Naive B cell (primary cell): ENCODE measurements at regions not wholly inside any gene's neighbourhood (a gene's known extent, or its start where the extent isn't known, plus 50 kb on each side); places are given as distances from the start of the nearest gene placed in this dataset.
A peak's percentile ranks its signal among the peaks of the same experiment; 100 is the strongest.

Experiments used
- ATAC-seq, 2 donors: fragments of 150-1000 bp; cut with Tn5 transposase; 2 replicates each; pipeline ENCODE4 v1.10.0; 2021; ENCODE audit warnings: low read depth in 2 of 2, mild to moderate bottlenecking in 2 of 2, moderate library complexity in 2 of 2
- DNase-seq: peaks from one replicate; pipeline ENCODE4 v3.0.0; 2022
- H3K27ac Mint-ChIP-seq, 6 donors: one replicate each; pipeline ENCODE4 v1.8.0; 2020 to 2022; ENCODE audit warnings: mild to moderate bottlenecking in 6 of 6, mixed read lengths in 6 of 6, moderate library complexity in 5 of 6, inconsistent platforms in 2 of 6
- H3K27me3 Mint-ChIP-seq, 3 donors: one replicate each; pipeline ENCODE4 v1.8.0; 2021 to 2022; ENCODE audit warnings: mixed read lengths in 3 of 3, mild to moderate bottlenecking in 1 of 3
- H3K36me3 Mint-ChIP-seq, 2 donors: one replicate each; pipeline ENCODE4 v1.8.0; 2020 to 2022; ENCODE audit warnings: mixed read lengths in 2 of 2, inconsistent platforms in 1 of 2, mild to moderate bottlenecking in 1 of 2
- H3K4me1 Mint-ChIP-seq, 3 donors: one replicate each; pipeline ENCODE4 v1.8.0; 2020 to 2022; ENCODE audit warnings: mixed read lengths in 3 of 3, inconsistent platforms in 1 of 3, mild to moderate bottlenecking in 1 of 3, moderate library complexity in 1 of 3
- H3K4me3 Mint-ChIP-seq, 8 donors: one replicate each; pipeline ENCODE4 v1.8.0; 2020 to 2022; ENCODE audit warnings: mild to moderate bottlenecking in 8 of 8, mixed read lengths in 8 of 8, moderate library complexity in 8 of 8, inconsistent platforms in 2 of 8
- H3K9me3 Mint-ChIP-seq, 7 donors: one replicate each; pipeline ENCODE4 v1.8.0; 2020 to 2022; ENCODE audit warnings: mixed read lengths in 7 of 7, mild to moderate bottlenecking in 5 of 7, inconsistent platforms in 2 of 7, moderate library complexity in 1 of 7

DNA sequence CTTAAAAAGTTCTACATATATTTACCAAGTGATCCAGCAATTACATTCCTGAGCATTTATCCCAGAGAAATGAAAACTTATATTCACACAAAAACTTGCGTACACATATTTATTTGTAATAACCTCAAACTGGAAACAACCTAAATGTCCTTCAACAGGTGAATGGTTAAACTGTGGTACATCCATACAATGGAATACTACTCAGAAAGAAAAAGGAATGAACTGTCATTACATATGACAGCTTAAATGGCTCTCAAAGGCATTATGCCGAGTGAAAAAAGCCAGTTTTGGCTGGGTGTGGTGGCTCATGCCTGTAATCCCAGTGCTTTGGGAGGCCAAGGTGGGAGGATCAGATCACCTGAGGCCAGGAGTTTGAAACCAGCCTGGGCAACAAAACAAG, 79.1 kb upstream of the DYNC1I2 start:
- Mint-ChIP-seq H3K4me3 (no peak overlapping the region), H3K27me3 (peaks cover 12 to 34% (median 22%) of the 10 kb centered on the region in 3 donors), H3K4me1 (no peaks in the 10 kb centered on the region), H3K27ac (no peak overlapping the region), H3K36me3 (peaks cover 0 to 5% of the 10 kb centered on the region in 2 donors), H3K9me3 (peaks cover 0 to 11% (median 0%) of the 10 kb centered on the region in 7 donors)
- DNase-seq (no peak), ATAC-seq (no peak)

DNA sequence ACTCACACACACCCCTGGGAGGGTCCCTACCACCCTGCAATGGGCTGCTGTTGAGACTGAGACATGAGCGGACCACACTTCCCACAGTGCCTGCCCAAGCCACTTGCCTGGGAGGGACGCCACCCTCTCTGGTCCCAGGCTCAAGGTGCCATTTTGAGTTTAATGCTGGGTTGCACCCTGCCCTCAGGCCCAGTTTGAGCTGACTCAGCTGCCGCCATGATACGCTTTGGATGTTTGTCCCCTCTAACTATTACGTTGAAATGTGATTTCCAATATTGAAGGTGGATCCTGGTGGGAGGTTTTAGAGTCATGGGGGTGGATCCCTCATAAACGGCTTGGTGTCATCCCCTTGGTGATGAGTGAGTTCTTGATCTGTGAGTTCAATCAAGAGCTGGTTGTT, 76.4 kb upstream of the DYNC1I2 start:
- no peak for DNase-seq
- H3K27ac Mint-ChIP-seq = no peak overlapping the region
- peaks cover 11 to 27% (median 15%) of the 10 kb centered on the region in 3 donors for H3K27me3 Mint-ChIP-seq
- peaks cover 0 to 11% (median 0%) of the 10 kb centered on the region in 7 donors for H3K9me3 Mint-ChIP-seq
- peaks cover 0 to 5% of the 10 kb centered on the region in 2 donors for H3K36me3 Mint-ChIP-seq
- H3K4me3 Mint-ChIP-seq = no peak overlapping the region
- no peaks in the 10 kb centered on the region for H3K4me1 Mint-ChIP-seq
- no peak for ATAC-seq

DNA sequence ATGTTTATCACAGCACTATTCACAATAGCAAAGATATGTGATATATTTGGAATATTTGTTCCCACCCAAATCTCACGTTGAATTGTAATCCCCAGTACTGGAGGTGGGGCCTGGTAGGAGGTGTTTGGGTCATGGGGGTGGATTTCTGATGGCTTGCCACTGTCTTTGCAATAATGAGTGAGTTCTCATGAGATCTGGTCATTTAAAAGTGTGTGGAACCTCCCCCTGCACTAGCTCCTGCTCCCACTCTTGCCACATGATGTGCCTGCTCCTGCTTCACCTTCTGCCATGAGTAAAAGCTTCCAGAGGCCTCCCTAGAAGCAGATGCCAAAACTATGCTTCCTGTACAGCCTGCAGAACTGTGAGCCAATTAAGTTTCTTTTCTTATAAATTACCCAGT, 72.2 kb upstream of the DYNC1I2 start:
- no peaks in the 10 kb centered on the region for H3K4me1 Mint-ChIP-seq
- H3K27me3 Mint-ChIP-seq = peaks cover 3 to 16% (median 13%) of the 10 kb centered on the region in 3 donors
- ATAC-seq = no peak
- peaks cover 0 to 3% (median 0%) of the 10 kb centered on the region in 7 donors for H3K9me3 Mint-ChIP-seq
- no peaks in the 10 kb centered on the region for H3K36me3 Mint-ChIP-seq
- H3K27ac Mint-ChIP-seq = no peak overlapping the region
- no peak for DNase-seq
- no peak overlapping the region for H3K4me3 Mint-ChIP-seq

DNA sequence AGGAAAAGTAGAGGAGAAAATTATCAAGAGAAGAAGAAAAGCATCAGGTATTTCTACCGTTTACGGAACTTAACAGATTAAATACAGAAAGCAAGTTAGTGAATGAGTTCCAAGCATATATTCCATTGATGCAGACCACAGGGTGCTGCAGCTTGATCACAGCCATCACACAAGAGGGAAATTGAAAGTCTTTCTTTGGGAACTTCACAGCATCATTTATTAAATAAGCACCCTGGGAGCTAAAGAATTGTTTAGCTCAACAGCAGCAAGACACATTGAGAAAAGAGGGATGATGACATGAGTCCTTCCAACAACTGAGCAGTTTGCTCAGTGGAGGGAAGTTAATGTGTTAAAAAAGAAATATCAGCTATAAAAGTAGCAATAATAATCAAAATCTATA, 69.3 kb upstream of the DYNC1I2 start:
- no peak overlapping the region for H3K4me3 Mint-ChIP-seq
- DNase-seq (no peak), ATAC-seq (no peak)
- H3K4me1 Mint-ChIP-seq = no peaks in the 10 kb centered on the region
- H3K27me3 Mint-ChIP-seq = peaks cover 0 to 6% (median 0%) of the 10 kb centered on the region in 3 donors
- H3K9me3 Mint-ChIP-seq = peaks cover 0 to 3% (median 0%) of the 10 kb centered on the region in 7 donors
- no peaks in the 10 kb centered on the region for H3K36me3 Mint-ChIP-seq
- no peak overlapping the region for H3K27ac Mint-ChIP-seq

DNA sequence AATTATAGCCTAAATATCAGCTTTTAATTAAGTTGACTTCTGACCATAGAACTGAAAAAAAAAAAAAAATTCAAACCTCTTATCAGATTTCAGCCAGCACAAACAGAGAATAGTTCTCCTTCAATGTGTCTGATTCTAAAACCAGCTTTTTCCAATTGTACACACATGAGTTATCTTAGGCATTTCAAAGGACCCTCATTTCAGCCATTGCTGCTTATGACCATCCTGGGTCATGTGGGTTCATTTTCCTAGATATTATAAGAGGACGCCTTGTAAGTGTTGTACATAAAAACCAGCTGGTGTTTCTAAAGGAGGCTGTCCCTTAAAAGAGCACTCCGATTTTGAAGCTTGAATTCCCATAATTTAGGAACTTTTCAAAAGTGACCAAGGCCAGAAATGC, 62.3 kb upstream of the DYNC1I2 start:
- ATAC-seq (no peak), DNase-seq (no peak)
- Mint-ChIP-seq H3K4me3 (no peak overlapping the region), H3K27me3 (peaks cover 0 to 17% (median 6%) of the 10 kb centered on the region in 3 donors), H3K4me1 (no peaks in the 10 kb centered on the region), H3K27ac (no peak overlapping the region), H3K9me3 (peaks cover under 1 to 32% (median 12%) of the 10 kb centered on the region in 7 donors), H3K36me3 (peaks cover 3 to 7% of the 10 kb centered on the region in 2 donors)

- H3K36me3 Mint-ChIP-seq = peaks cover 8 to 24% of the 10 kb centered on the region in 2 donors
- DNase-seq (no peak), ATAC-seq (no peak)
- no peak overlapping the region for H3K27ac Mint-ChIP-seq
- no peak overlapping the region for H3K4me3 Mint-ChIP-seq
- peaks cover 15 to 49% (median 29%) of the 10 kb centered on the region in 7 donors for H3K9me3 Mint-ChIP-seq
- no peaks in the 10 kb centered on the region for H3K4me1 Mint-ChIP-seq
- H3K27me3 Mint-ChIP-seq = peaks cover 0 to 23% (median 10%) of the 10 kb centered on the region in 3 donors
Observed at GRCh38 chr2:171626949-171627348, 60.3 kb upstream of the DYNC1I2 start.

GRCh38 chr2:171627412-171627811, 59.9 kb upstream of the DYNC1I2 start:
- H3K4me3 Mint-ChIP-seq = no peak overlapping the region
- H3K27me3 Mint-ChIP-seq = peaks cover 0 to 23% (median 10%) of the 10 kb centered on the region in 3 donors
- H3K9me3 Mint-ChIP-seq = peaks cover 19 to 50% (median 34%) of the 10 kb centered on the region in 7 donors
- no peaks in the 10 kb centered on the region for H3K4me1 Mint-ChIP-seq
- ATAC-seq = no peak
- H3K36me3 Mint-ChIP-seq = peaks cover 8 to 24% of the 10 kb centered on the region in 2 donors
- no peak for DNase-seq
- no peak overlapping the region for H3K27ac Mint-ChIP-seq

GRCh38 chr2:171629113-171629512, 58.2 kb upstream of the DYNC1I2 start:
- Mint-ChIP-seq H3K27me3 (peaks cover 4 to 19% (median 9%) of the 10 kb centered on the region in 3 donors), H3K9me3 (peaks cover 25 to 58% (median 46%) of the 10 kb centered on the region in 7 donors), H3K27ac (no peak overlapping the region), H3K4me3 (no peak overlapping the region), H3K36me3 (peaks cover 8 to 33% of the 10 kb centered on the region in 2 donors), H3K4me1 (no peaks in the 10 kb centered on the region)
- DNase-seq (no peak), ATAC-seq (no peak)

DNA sequence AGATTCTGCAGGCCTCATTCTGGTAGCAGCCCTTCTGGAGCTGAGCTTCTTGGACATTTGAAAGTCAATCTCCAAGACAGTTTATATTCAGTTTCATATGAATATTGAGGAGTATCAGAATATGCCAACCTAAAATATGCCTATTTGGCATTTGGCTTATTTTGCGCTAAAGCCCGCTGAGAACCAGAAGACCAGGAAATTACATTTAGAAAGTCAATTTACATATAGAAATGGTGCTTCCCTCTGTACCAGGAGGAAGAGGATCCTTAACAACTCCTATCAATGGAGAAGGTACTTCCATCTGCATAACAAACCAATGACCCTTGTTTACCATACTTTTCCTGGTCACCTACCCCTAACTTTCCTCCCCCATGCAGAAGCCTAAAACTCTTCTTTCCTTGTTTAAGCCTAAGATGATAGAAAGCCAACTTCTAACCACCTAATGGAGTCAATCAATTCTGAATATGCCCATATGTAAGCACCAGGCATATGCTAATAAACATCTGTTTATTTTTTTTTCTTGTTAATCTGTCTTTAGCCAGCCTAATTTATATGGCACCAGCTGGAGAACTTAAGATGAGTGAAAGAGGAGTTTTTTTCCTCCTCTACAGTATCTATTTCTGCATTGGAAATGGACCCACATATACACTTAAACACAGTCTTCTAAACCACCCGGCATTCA, 57.0 kb upstream of the DYNC1I2 start:
- Mint-ChIP-seq H3K36me3 (peaks cover 8 to 36% of the 10 kb centered on the region in 2 donors), H3K27me3 (peaks cover 4 to 12% (median 12%) of the 10 kb centered on the region in 3 donors), H3K27ac (no peak overlapping the region), H3K4me1 (no peaks in the 10 kb centered on the region), H3K9me3 (peaks cover 25 to 57% (median 46%) of the 10 kb centered on the region in 7 donors), H3K4me3 (no peak overlapping the region)
- DNase-seq (no peak), ATAC-seq (no peak)

DNA sequence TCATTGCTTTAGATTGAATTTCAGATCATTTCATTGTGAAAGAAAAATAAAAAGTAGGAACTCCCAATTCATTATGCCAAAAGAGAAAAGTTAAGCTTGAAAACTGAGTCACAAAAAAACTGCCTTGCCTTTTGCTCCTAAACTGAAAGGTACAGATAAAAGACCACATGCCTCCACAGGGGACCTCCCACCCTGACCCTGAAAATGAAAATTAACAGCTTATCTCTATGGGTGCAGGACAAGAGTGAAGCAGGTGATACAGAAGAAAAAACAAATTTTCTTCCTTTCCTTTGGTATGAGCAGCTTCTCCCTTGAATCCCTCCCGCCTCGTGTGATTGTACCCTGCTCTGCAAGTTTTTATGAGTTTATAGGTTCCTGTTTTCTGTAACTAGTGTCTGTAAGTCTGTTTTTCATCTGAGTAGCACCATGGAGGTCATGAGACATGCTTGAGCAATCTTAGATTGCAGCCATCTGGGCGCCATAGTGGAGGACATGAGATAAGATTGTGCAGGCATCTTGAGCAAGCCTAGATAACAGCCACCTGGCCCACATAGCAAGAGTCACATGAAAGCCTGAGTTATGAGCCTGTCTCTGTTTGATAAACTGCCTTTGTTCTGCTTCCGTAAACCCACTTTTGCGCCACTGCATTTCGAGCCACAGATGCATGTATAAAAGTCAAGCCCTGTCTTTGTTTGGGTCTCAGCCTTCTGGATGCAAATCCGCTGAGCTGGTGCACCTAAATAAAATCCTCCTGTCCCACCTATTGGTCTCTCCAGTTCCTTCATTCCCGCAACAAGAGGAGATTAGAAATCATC, 56.2 kb upstream of the DYNC1I2 start:
- ATAC-seq (no peak), DNase-seq (no peak)
- no peaks in the 10 kb centered on the region for H3K4me1 Mint-ChIP-seq
- H3K27ac Mint-ChIP-seq = no peak overlapping the region
- H3K4me3 Mint-ChIP-seq = peak overlapping the region in 1 of 8 donors; percentile 3
- peaks cover 4 to 12% (median 12%) of the 10 kb centered on the region in 3 donors for H3K27me3 Mint-ChIP-seq
- H3K36me3 Mint-ChIP-seq = peaks cover 8 to 36% of the 10 kb centered on the region in 2 donors
- peaks cover 25 to 57% (median 46%) of the 10 kb centered on the region in 7 donors for H3K9me3 Mint-ChIP-seq
